Pancreas (tissue), 10 donors: ENCODE measurements at regions not wholly inside any gene's neighbourhood (a gene's known extent, or its start where the extent isn't known, plus 50 kb on each side); places are given as distances from the start of the nearest gene placed in this dataset.

Experiments
- ATAC-seq, 4 donors: fragments of 200-7000 bp; cut with Tn5 transposase; one replicate each; pipeline versions ENCODE4 v1.8.0 to v1.9.1; 2020; ENCODE audit warnings: mild to moderate bottlenecking in 4 of 4, moderate library complexity in 4 of 4
- DNase-seq, 6 donors: peaks; one replicate each; pipeline ENCODE4 v3.0.0-alpha.2; 2020
- FAIRE-seq: peaks from 2 replicates; lab custom pipeline; 2012; peaks lifted over from hg19 to GRCh38; lab: Jason Lieb, UNC
- H3K27ac ChIP-seq, 4 donors: fragments of 200-600 bp; sonication (generic); 1 replicate in 3 of 4; 2 replicates in 1 of 4; pipeline versions ENCODE4 v1.5.0 to v1.8.0; 2020
- H3K27me3 ChIP-seq, 4 donors: fragments of 200-600 bp; one replicate each; pipeline ENCODE4 v1.8.0; 2021
- H3K36me3 ChIP-seq, 3 donors: fragments of 200-600 bp; sonication (generic) in 1 of 3; one replicate each; pipeline versions ENCODE4 v1.5.0 to v1.8.0; 2020 to 2021
- H3K4me1 ChIP-seq, 3 donors: fragments of 200-600 bp; one replicate each; pipeline ENCODE4 v1.8.0; 2021
- H3K4me3 ChIP-seq, 4 donors: fragments of 200-600 bp; sonication (generic) in 2 of 4; one replicate each; pipeline versions ENCODE4 v1.5.0 to v1.8.0; 2020 to 2021
- H3K9me3 ChIP-seq, 4 donors: fragments of 200-600 bp; one replicate each; pipeline ENCODE4 v1.8.0; 2021
- WGBS, 2 donors: extraction: QIAGEN DNeasy Blood & Tissue Kit; methylation state at CpG; one replicate each; pipeline ENCODE4 v1.1.7; 2013; 5-methylcytosine and 5-hydroxymethylcytosine counted together
- intact Hi-C, 3 donors: fragments of 100-400 bp; cut with DNase I; formaldehyde crosslinking; loops; one replicate each; pipeline versions ENCODE4 v1.11.1 to v1.14.2; 2022
- TF ChIP-seq, protein P1 (sequence below), 4 donors: fragments of 200-600 bp; sonication (generic) in 3 of 4; IDR thresholded peaks; one replicate each; pipeline versions ENCODE4 v1.5.0 to v1.8.0; 2021; ENCODE audit warnings: antibody characterized with exemption in 4 of 4
- donor health status: healthy with polysubstance abuse.
- donor health status: DM: no; HTN: no; CAD: no; lungs with moderate emphysema.
- donor health status: DM: no; HTN: no; CAD: no.
- donor health status: control.
- donor health status: control.
- donor health status: Bipolar disorder and iron deficiency.
- donor health status: DM: yes; HTN: yes; CAD: no.
- donor health status: DM: no; HTN: no; CAD: no.
- donor health status: DM: no; HTN: no; CAD: no.
- donor health status: DM: yes; HTN: yes; CAD: no.

DNA sequence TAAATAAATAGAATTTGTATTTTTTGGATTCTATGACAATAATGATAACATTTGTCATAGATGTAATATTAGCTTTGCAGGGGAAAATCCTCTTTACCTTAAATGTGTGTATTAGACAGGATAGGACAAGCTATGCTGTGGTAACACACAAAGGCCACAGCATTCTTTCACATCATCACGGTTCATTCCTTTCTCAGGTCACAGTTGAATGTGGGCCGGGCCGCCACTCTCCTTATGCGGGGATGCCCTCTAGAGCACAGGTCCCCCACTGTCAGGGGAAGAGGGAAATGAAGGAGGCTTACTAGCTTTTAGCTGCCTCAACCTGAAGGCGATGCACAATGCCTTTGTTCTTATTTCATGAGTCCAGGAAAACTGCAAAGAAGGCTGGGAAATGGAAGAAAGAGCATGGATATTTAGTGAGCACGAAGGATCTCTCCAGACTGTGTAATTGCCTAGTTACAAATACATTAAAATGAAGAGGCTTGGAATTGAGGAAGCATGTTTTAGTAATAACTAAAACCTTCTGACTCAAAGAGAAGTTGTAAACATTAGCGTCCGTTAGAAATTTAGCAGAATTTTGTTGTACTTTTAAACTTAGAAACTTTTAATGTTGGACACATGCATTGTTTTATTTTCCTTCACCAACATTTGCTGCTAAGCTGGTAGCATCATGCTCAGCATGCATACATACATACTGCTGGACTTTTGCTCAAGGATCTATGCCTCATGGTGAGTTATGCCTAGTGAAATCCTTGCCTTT, 248.9 kb upstream of the FOXQ1 start:
- TF ChIP-seq, protein P1, sequence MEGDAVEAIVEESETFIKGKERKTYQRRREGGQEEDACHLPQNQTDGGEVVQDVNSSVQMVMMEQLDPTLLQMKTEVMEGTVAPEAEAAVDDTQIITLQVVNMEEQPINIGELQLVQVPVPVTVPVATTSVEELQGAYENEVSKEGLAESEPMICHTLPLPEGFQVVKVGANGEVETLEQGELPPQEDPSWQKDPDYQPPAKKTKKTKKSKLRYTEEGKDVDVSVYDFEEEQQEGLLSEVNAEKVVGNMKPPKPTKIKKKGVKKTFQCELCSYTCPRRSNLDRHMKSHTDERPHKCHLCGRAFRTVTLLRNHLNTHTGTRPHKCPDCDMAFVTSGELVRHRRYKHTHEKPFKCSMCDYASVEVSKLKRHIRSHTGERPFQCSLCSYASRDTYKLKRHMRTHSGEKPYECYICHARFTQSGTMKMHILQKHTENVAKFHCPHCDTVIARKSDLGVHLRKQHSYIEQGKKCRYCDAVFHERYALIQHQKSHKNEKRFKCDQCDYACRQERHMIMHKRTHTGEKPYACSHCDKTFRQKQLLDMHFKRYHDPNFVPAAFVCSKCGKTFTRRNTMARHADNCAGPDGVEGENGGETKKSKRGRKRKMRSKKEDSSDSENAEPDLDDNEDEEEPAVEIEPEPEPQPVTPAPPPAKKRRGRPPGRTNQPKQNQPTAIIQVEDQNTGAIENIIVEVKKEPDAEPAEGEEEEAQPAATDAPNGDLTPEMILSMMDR (IDR thresholded peaks at IDR 0.05) = no peak
- peak in 1 of 4 donors; percentile 49 for ATAC-seq
- Histone ChIP-seq H3K36me3 (no peaks in the 10 kb centered on the region), H3K27ac (no peak overlapping the region), H3K4me3 (no peak overlapping the region), H3K4me1 (no peaks in the 10 kb centered on the region), H3K27me3 (no peaks in the 10 kb centered on the region), H3K9me3 (no peaks in the 10 kb centered on the region)
- FAIRE-seq = no peak
- intact Hi-C loops = no loop called here
- no peak for DNase-seq
- 88 to 89% methylated on average over 8 of the region's 8 CpGs for WGBS, 2 donors

- FAIRE-seq (no peak), ATAC-seq (no peak)
- TF ChIP-seq, protein P1 (IDR thresholded peaks at IDR 0.05) = no peak
Observed at GRCh38 chr6:1059596-1059995, 252.3 kb upstream of the FOXQ1 start.

GRCh38 chr6:1057490-1058135, 254.3 kb upstream of the FOXQ1 start:
- TF ChIP-seq, protein P1 (IDR thresholded peaks at IDR 0.05) = no peak
- ATAC-seq = no peak
- no peak for FAIRE-seq
- 81 to 83% methylated on average over 14 of the region's 14 CpGs for WGBS, 2 donors
- Histone ChIP-seq H3K9me3 (no peaks in the 10 kb centered on the region), H3K4me1 (no peaks in the 10 kb centered on the region), H3K27ac (no peak overlapping the region), H3K27me3 (no peaks in the 10 kb centered on the region), H3K4me3 (no peak overlapping the region), H3K36me3 (no peaks in the 10 kb centered on the region)
- intact Hi-C loops = no loop called here
- no peak for DNase-seq

More at GRCh38 chr6:1059596-1059995, 252.3 kb upstream of the FOXQ1 start:
- no peaks in the 10 kb centered on the region for H3K27me3 ChIP-seq
- DNase-seq = no peak
- H3K36me3 ChIP-seq = no peaks in the 10 kb centered on the region
- no peaks in the 10 kb centered on the region for H3K9me3 ChIP-seq
- H3K4me1 ChIP-seq = no peaks in the 10 kb centered on the region
- 88 to 95% methylated on average over 6 of the region's 6 CpGs for WGBS, 2 donors
- no peak overlapping the region for H3K27ac ChIP-seq
- H3K4me3 ChIP-seq = no peak overlapping the region
- intact Hi-C loops = no loop called here

- Histone ChIP-seq H3K36me3 (no peaks in the 10 kb centered on the region), H3K27ac (peak overlapping the region in 2 of 4 donors; percentile 33 to 46), H3K9me3 (no peaks in the 10 kb centered on the region), H3K4me3 (no peak overlapping the region), H3K4me1 (peaks cover 0 to 3% (median 0%) of the 10 kb centered on the region in 3 donors), H3K27me3 (no peaks in the 10 kb centered on the region)
- DNase-seq = peak in 1 of 6 donors; percentile 9
- no peak for FAIRE-seq
- ATAC-seq = peak in 3 of 4 donors; percentile 49 to 58 (median 56)
- intact Hi-C loops = no loop called here
- WGBS, 2 donors = 54 to 57% methylated on average over 16 of the region's 16 CpGs
- TF ChIP-seq, protein P1 (IDR thresholded peaks at IDR 0.05) = no peak
Observed at GRCh38 chr6:1055015-1055921, 256.6 kb upstream of the FOXQ1 start.
